ENCODE measurements at regions not wholly inside any gene's neighbourhood (a gene's known extent, or its start where the extent isn't known, plus 50 kb on each side); places are given as distances from the start of the nearest gene placed in this dataset.
"Not testable (repeated sequence)": the region's sequence is repeated elsewhere in the genome, so short reads cannot be mapped to it uniquely, and the experiment has no call there.

- DNase-seq: no peak
Observed at GRCh38 chr3:146382386-146382785, 87.0 kb downstream of the PLSCR2 start.

GRCh38 chr3:146380046-146380445, 89.3 kb downstream of the PLSCR2 start:
- DNase-seq: no peak

GRCh38 chr3:146375219-146375618, 94.1 kb downstream of the PLSCR2 start:
- DNase-seq: no peak

GRCh38 chr3:146374146-146374545, 95.2 kb downstream of the PLSCR2 start:
- no peak for DNase-seq

GRCh38 chr3:146371902-146372301, 97.5 kb downstream of the PLSCR2 start:
- DNase-seq: no peak

- no peak for DNase-seq
Observed at GRCh38 chr3:146368882-146369523, 100.4 kb downstream of the PLSCR2 start.

- no peak for DNase-seq
Observed at GRCh38 chr3:146359841-146360240, 108.9 kb upstream of the PLSCR4 start.

- not testable (repeated sequence) for DNase-seq
Observed at GRCh38 chr3:146354421-146354820, 103.5 kb upstream of the PLSCR4 start.

GRCh38 chr3:146350852-146351251, 99.9 kb upstream of the PLSCR4 start:
- DNase-seq: no peak

GRCh38 chr3:146345900-146346299, 95.0 kb upstream of the PLSCR4 start:
- DNase-seq: no peak

GRCh38 chr3:146343551-146343950, 92.6 kb upstream of the PLSCR4 start:
- no peak for DNase-seq

GRCh38 chr3:146342989-146343388, 92.1 kb upstream of the PLSCR4 start:
- DNase-seq: no peak

GRCh38 chr3:146339349-146339748, 88.4 kb upstream of the PLSCR4 start:
- no peak for DNase-seq

- no peak for DNase-seq
Observed at GRCh38 chr3:146337991-146338390, 87.1 kb upstream of the PLSCR4 start.

GRCh38 chr3:146335386-146335785, 84.5 kb upstream of the PLSCR4 start:
- no peak for DNase-seq

- no peak for DNase-seq
Observed at GRCh38 chr3:146334151-146334550, 83.2 kb upstream of the PLSCR4 start.

- no peak for DNase-seq
Observed at GRCh38 chr3:146331967-146332366, 81.1 kb upstream of the PLSCR4 start.

GRCh38 chr3:146326875-146327543, 76.1 kb upstream of the PLSCR4 start:
- DNase-seq: peak; percentile 63

GRCh38 chr3:146325170-146325569, 74.3 kb upstream of the PLSCR4 start:
- no peak for DNase-seq

- DNase-seq: no peak
Observed at GRCh38 chr3:146322216-146322817, 71.4 kb upstream of the PLSCR4 start.

GRCh38 chr3:146314871-146315270, 64.0 kb upstream of the PLSCR4 start:
- no peak for DNase-seq

GRCh38 chr3:146313746-146314111, 62.8 kb upstream of the PLSCR4 start:
- no peak for DNase-seq

- no peak for DNase-seq
Observed at GRCh38 chr3:146313031-146313745, 62.3 kb upstream of the PLSCR4 start.

- DNase-seq: no peak
Observed at GRCh38 chr3:146308682-146309081, 57.8 kb upstream of the PLSCR4 start.

Data from femur (tissue), 1 donor.